Stomach smooth muscle (tissue), 2 donors: ENCODE measurements at regions not wholly inside any gene's neighbourhood (a gene's known extent, or its start where the extent isn't known, plus 50 kb on each side); places are given as distances from the start of the nearest gene placed in this dataset.

Experiments used
- H3K27ac ChIP-seq: one replicate; pipeline ENCODE4 v1.7.0; 2013; ENCODE audit warnings: mild to moderate bottlenecking, low read length, inconsistent platforms
- H3K27me3 ChIP-seq, 2 donors: one replicate each; pipeline ENCODE4 v1.7.0; 2013; ENCODE audit warnings: low read length in 2 of 2; ENCODE audit not compliant: insufficient read depth in 2 of 2, control insufficient read depth in 1 of 2
- H3K36me3 ChIP-seq, 2 donors: one replicate each; pipeline ENCODE4 v1.7.0; 2013; ENCODE audit warnings: low read length in 2 of 2; ENCODE audit not compliant: control insufficient read depth in 2 of 2, insufficient read depth in 2 of 2
- H3K4me1 ChIP-seq: one replicate; pipeline ENCODE4 v1.7.0; 2013; ENCODE audit warnings: low read length; ENCODE audit not compliant: control insufficient read depth, insufficient read depth
- H3K4me3 ChIP-seq, 2 donors: one replicate each; pipeline ENCODE4 v1.7.0; 2013; ENCODE audit warnings: low read length in 2 of 2
- H3K9ac ChIP-seq, 2 donors: one replicate each; pipeline ENCODE4 v1.7.0; 2013; ENCODE audit warnings: low read length in 2 of 2, mild to moderate bottlenecking in 1 of 2
- H3K9me3 ChIP-seq, 2 donors: one replicate each; pipeline ENCODE4 v1.7.0; 2013; ENCODE audit warnings: low read length in 2 of 2; ENCODE audit not compliant: control insufficient read depth in 2 of 2
- donor health status: healthy.
- donor health status: Pancreatic carcinoma.

GRCh38 chr20:60124776-60125381 lies 166.7 kb downstream of the CDH26 start:
- Histone ChIP-seq H3K27me3 (peaks cover 2 to 9% of the 10 kb centered on the region in 2 donors), H3K27ac (no peak overlapping the region), H3K9me3 (no peaks in the 10 kb centered on the region)

GRCh38 chr20:60125513-60125912 lies 167.3 kb downstream of the CDH26 start:
- Histone ChIP-seq H3K4me3 (no peak overlapping the region), H3K9ac (no peak overlapping the region), H3K27ac (no peak overlapping the region), H3K36me3 (no peaks in the 10 kb centered on the region), H3K4me1 (no peaks in the 10 kb centered on the region), H3K9me3 (no peaks in the 10 kb centered on the region), H3K27me3 (peaks cover 2 to 9% of the 10 kb centered on the region in 2 donors)

More at GRCh38 chr20:60124776-60125381, 166.7 kb downstream of the CDH26 start:
- Histone ChIP-seq H3K36me3 (no peaks in the 10 kb centered on the region), H3K4me3 (no peak overlapping the region), H3K4me1 (no peaks in the 10 kb centered on the region), H3K9ac (no peak overlapping the region)

- H3K27ac ChIP-seq = no peak overlapping the region
- H3K4me3 ChIP-seq = no peak overlapping the region
- H3K9ac ChIP-seq = no peak overlapping the region
These were observed 168.8 kb downstream of the CDH26 start for GRCh38 chr20:60126975-60127374.

GRCh38 chr20:60131375-60131774 lies 173.2 kb downstream of the CDH26 start:
- H3K36me3 ChIP-seq = no peaks in the 10 kb centered on the region
- no peak overlapping the region for H3K9ac ChIP-seq
- H3K27ac ChIP-seq = no peak overlapping the region
- H3K27me3 ChIP-seq = no peaks in the 10 kb centered on the region
- no peaks in the 10 kb centered on the region for H3K4me1 ChIP-seq
- no peaks in the 10 kb centered on the region for H3K9me3 ChIP-seq
- H3K4me3 ChIP-seq = no peak overlapping the region

More at GRCh38 chr20:60126975-60127374, 168.8 kb downstream of the CDH26 start:
- Histone ChIP-seq H3K27me3 (peaks cover 2 to 7% of the 10 kb centered on the region in 2 donors), H3K9me3 (no peaks in the 10 kb centered on the region), H3K36me3 (no peaks in the 10 kb centered on the region), H3K4me1 (no peaks in the 10 kb centered on the region)

DNA sequence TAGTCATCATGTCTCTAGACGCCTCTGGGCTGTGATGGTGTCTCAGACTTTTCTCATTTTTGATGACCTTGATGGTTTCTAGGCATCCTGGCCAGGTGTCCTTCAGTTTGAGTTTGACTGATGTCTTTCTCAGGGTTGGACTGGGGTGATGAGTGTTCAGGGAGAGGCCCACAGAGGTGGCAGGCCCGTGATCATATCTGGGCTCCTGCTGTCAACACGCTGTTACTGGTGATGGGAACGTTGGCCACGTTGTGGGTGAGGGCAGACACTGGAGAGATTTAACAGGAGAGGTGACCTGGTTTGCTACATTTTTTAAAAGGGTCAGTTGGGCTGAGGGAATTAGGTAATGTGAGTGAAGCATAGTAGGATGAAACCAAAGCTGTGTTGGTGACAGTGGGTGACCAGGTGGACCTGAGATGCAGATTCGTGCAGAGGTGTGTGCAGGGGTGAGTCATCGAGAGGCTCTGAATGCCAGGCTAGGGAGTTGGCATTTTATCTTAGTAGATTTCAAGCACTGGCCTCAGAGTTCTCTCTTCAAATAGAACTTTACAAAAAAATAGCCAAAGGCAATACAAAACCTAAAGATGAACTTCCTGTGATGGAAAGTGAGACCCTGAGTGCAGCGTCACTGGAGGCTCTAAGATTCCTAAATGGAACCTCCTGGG lies 174.1 kb downstream of the CDH26 start:
- H3K36me3 ChIP-seq = no peaks in the 10 kb centered on the region
- no peak overlapping the region for H3K9ac ChIP-seq
- H3K27ac ChIP-seq = no peak overlapping the region
- no peak overlapping the region for H3K4me3 ChIP-seq
- no peaks in the 10 kb centered on the region for H3K27me3 ChIP-seq
- H3K4me1 ChIP-seq = no peaks in the 10 kb centered on the region
- no peaks in the 10 kb centered on the region for H3K9me3 ChIP-seq

DNA sequence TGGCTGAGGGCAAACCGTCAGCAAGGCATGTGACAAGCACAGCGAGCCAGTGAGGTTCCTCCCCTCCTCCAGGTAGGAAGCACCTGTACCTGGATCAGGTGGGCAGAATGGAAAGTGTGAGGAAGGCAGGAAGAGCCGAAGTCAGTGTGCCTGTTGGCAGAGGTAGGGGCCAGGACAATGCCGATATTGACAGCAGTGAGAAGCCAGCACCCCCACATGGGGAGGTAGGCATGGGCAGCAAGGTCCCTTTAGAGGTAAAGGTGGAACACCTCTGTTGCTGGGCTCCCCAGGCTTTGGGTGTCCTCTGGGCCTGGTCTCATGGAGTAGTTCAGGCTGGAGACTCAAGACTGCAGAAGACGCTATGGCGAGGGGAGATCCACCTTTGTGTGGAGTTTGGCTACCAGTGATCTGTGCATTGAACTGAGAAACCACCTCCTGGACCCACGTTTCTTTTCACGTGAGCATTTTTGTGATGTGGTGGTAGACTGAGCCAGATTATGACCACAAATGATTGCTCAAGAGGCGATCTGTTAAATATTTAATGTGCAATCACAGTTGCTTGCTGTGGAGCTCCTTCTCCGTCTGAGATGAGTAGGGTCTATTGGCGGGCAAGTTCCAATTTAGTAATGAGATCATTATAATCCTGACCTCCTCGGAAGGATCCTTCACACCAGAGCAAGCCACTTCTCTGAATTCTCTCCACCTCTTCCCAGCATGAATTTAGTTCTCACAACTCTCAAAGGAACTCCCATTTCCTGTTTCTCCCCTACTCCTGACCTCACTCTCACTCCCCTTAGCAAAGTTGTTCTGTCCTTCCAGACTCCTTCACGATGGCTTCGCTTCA lies 174.8 kb downstream of the CDH26 start:
- no peaks in the 10 kb centered on the region for H3K4me1 ChIP-seq
- no peaks in the 10 kb centered on the region for H3K9me3 ChIP-seq
- no peaks in the 10 kb centered on the region for H3K36me3 ChIP-seq
- H3K9ac ChIP-seq = no peak overlapping the region
- no peaks in the 10 kb centered on the region for H3K27me3 ChIP-seq
- no peak overlapping the region for H3K4me3 ChIP-seq
- H3K27ac ChIP-seq = no peak overlapping the region

- no peak overlapping the region for H3K4me3 ChIP-seq
- H3K9me3 ChIP-seq = no peaks in the 10 kb centered on the region
- H3K4me1 ChIP-seq = no peaks in the 10 kb centered on the region
- H3K9ac ChIP-seq = no peak overlapping the region
- no peaks in the 10 kb centered on the region for H3K27me3 ChIP-seq
- no peaks in the 10 kb centered on the region for H3K36me3 ChIP-seq
- H3K27ac ChIP-seq = no peak overlapping the region
These were observed 177.1 kb downstream of the CDH26 start for GRCh38 chr20:60135276-60135675.

DNA sequence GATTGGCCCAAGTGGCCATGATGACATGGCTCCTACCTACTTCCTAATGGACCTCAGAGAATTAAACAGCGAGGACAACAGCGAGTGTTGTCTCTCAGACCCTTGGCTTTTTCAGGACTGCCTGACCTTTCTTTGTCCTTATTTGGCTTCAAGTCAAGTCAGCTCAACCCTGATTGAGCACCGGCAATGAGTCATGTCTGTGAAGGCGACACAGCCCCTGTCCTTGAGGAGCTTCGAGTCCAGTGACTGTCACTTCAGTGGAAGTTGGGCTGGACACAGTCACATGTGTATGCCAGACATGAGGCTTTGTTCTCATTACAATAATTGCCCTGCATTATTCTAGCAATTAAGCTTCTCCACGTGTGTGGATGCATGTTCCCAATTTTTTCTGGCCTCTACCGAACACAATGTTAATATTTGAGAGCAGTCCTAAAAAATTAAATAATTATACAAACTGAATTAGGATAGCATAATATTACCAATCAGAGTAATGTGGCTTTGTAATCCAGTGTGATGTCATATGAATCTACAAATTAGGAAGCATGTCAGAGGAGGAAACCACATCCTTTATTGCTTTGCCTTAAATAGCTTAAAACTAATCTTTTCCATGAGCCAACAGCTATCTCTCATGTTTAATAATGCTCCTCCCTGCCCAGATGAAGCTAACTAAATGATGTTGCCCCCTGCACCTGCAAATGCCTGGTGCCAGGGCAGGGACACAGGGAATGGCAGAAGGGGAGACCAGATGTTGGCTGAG lies 178.6 kb downstream of the CDH26 start:
- H3K9me3 ChIP-seq = no peaks in the 10 kb centered on the region
- H3K36me3 ChIP-seq = no peaks in the 10 kb centered on the region
- no peaks in the 10 kb centered on the region for H3K27me3 ChIP-seq
- H3K4me1 ChIP-seq = no peaks in the 10 kb centered on the region
- H3K27ac ChIP-seq = no peak overlapping the region
- no peak overlapping the region for H3K9ac ChIP-seq
- no peak overlapping the region for H3K4me3 ChIP-seq

DNA sequence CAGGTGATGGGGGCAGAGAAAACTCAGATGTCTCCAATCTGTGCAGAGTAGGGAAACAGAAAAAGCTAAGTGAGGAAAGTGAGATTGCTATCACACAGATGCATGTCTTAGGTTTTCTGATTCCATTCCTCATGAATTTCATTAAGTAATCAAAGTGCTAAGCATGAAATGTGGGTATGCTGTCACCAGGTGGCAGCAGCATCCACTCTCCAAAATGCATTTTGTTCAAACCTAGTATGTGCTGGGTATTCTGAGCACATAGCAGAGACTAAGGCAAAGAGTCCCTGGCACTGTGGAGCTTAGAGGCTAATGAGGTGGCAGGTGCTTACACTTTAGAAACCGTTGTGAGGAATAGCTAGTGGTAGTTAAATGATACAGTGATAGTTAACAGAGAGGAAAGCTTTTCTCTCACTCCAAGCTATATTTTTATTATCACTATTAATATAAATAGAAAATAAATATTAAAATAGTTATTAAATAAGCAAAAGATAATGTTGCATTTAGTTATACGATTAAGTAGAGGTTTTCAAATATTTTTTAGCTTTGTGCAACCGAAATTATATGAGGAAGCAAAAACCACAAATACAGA lies 179.5 kb downstream of the CDH26 start:
- Histone ChIP-seq H3K9ac (peak overlapping the region in 1 of 2 donors; percentile 41), H3K27me3 (no peaks in the 10 kb centered on the region), H3K36me3 (no peaks in the 10 kb centered on the region), H3K27ac (no peak overlapping the region), H3K4me3 (peak overlapping the region; percentile 52 to 69), H3K4me1 (no peaks in the 10 kb centered on the region), H3K9me3 (no peaks in the 10 kb centered on the region)
